GM23338 (cell line): ENCODE measurements at regions not wholly inside any gene's neighbourhood (a gene's known extent, or its start where the extent isn't known, plus 50 kb on each side); places are given as distances from the start of the nearest gene placed in this dataset.

Experiments
- CTCF ChIP-seq, 2 experiments: fragments of 200-600 bp in 1 of 2; sonication (generic) in 1 of 2; conservative IDR thresholded peaks; 2 replicates each; pipeline versions ENCODE4 v1.5.1 to v1.6.1; 2016 to 2017; ENCODE audit warnings: antibody characterized with exemption in 2 of 2, low read depth in 2 of 2, mild to moderate bottlenecking in 2 of 2, moderate library complexity in 1 of 2
- EZH2 ChIP-seq: fragments of 200-600 bp; sonication (generic); IDR thresholded peaks from one replicate; pipeline ENCODE4 v1.8.0; 2017; ENCODE audit warnings: antibody characterized with exemption, mild to moderate bottlenecking, low read depth; ENCODE audit not compliant: unreplicated experiment
- EZH2phosphoT487 ChIP-seq: fragments of 200-600 bp; sonication (generic); IDR thresholded peaks from one replicate; pipeline ENCODE4 v1.8.1; 2018; ENCODE audit warnings: antibody characterized with exemption; ENCODE audit not compliant: unreplicated experiment
- POLR2AphosphoS5 ChIP-seq: IDR thresholded peaks from 2 replicates; pipeline ENCODE4 v1.6.1; 2016; ENCODE audit warnings: antibody characterized with exemption, low read depth
- TF ChIP-seq, protein P1 (sequence below): IDR thresholded peaks from one replicate; pipeline ENCODE4 v1.6.1; 2018; ENCODE audit warnings: antibody characterized with exemption; ENCODE audit not compliant: unreplicated experiment

DNA sequence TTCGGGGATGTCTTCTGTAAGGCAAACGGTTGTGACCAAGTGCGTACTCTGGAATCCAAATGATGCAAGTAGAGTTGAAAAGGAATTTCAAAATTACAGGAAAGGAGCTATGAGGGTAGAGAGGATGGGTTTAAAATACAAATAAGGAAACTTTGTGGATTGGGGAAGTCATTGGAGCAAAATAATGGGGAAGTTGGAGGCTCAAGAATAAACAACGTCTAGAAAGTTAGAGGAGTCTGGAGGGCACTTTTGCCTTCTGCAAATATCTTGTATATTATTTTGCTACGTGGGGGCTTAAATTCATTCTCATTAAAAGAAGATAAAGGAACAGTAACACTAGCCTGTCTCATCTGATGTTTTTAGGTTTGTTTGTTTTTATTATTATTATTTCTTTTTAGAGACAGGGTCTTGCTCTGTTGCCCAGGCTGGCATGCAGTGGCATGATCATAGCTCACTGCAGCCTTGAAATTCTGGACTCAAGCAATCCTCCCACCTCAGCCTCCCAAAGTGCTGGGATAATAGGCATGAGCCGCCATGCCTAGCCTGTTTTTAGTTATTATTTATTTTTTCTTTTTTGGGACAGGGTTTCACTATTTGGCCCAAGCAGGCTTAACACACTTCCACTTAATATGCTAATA, 55.0 kb upstream of the TNFAIP3 start:
- TF ChIP-seq EZH2 (no peak), CTCF (conservative IDR thresholded peaks at IDR 0.05; ENCODE audit: low read depth in 2 of 2) (no peak), POLR2AphosphoS5 (no peak), EZH2phosphoT487 (no peak)
- TF ChIP-seq, protein P1, sequence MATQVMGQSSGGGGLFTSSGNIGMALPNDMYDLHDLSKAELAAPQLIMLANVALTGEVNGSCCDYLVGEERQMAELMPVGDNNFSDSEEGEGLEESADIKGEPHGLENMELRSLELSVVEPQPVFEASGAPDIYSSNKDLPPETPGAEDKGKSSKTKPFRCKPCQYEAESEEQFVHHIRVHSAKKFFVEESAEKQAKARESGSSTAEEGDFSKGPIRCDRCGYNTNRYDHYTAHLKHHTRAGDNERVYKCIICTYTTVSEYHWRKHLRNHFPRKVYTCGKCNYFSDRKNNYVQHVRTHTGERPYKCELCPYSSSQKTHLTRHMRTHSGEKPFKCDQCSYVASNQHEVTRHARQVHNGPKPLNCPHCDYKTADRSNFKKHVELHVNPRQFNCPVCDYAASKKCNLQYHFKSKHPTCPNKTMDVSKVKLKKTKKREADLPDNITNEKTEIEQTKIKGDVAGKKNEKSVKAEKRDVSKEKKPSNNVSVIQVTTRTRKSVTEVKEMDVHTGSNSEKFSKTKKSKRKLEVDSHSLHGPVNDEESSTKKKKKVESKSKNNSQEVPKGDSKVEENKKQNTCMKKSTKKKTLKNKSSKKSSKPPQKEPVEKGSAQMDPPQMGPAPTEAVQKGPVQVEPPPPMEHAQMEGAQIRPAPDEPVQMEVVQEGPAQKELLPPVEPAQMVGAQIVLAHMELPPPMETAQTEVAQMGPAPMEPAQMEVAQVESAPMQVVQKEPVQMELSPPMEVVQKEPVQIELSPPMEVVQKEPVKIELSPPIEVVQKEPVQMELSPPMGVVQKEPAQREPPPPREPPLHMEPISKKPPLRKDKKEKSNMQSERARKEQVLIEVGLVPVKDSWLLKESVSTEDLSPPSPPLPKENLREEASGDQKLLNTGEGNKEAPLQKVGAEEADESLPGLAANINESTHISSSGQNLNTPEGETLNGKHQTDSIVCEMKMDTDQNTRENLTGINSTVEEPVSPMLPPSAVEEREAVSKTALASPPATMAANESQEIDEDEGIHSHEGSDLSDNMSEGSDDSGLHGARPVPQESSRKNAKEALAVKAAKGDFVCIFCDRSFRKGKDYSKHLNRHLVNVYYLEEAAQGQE, result no peak
